MG63 (cell line): ENCODE measurements at regions not wholly inside any gene's neighbourhood (a gene's known extent, or its start where the extent isn't known, plus 50 kb on each side); places are given as distances from the start of the nearest gene placed in this dataset.
"Not testable (repeated sequence)": the region's sequence is repeated elsewhere in the genome, so short reads cannot be mapped to it uniquely, and the experiment has no call there.

Experiments
- DNase-seq: peaks from one replicate; pipeline ENCODE4 v3.0.0-alpha.2; 2020
- H3K27me3 ChIP-seq: fragments of 250-450 bp; sonication (Bioruptor Pico); 2 replicates; pipeline ENCODE4 v1.5.1; 2020; ENCODE audit warnings: mild to moderate bottlenecking, moderate library complexity
- H3K36me3 ChIP-seq: fragments of 250-450 bp; sonication (Bioruptor Pico); 2 replicates; pipeline ENCODE4 v1.5.1; 2020; ENCODE audit warnings: mild to moderate bottlenecking, moderate library complexity
- H3K4me3 ChIP-seq: fragments of 250-450 bp; sonication (Bioruptor Pico); 2 replicates; pipeline ENCODE4 v1.5.1; 2020; ENCODE audit warnings: mild to moderate bottlenecking, moderate library complexity
- H3K9me3 ChIP-seq: fragments of 250-450 bp; sonication (Bioruptor Pico); 2 replicates; pipeline ENCODE4 v1.5.1; 2020; ENCODE audit warnings: mild to moderate bottlenecking, moderate library complexity

DNA sequence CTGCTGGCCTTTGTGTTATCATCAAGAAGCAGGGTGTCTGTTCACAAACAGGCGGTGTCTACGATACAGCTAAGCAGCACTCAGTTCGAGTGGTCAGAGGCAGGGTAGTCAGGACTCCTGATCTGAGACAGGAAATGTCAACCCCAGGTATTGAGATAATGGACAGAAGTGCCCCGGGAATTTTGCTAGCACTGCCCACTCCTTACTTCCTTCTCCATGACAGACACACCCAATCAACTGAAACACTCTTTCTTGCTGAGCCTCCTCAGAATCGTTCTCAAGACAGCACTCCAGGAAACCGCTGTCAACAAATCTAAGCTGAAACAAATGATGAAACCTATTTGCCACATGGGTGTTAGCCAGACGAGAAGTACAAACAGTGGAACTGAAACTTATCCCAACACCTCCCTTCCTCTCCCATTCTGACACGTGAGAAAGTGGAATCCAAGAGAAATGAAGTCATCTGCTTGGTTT lies 109.3 kb downstream of the GTF2IRD2B start:
- H3K9me3 ChIP-seq, DNase-seq, H3K36me3 ChIP-seq, H3K4me3 ChIP-seq, H3K27me3 ChIP-seq: not testable (repeated sequence)

DNA sequence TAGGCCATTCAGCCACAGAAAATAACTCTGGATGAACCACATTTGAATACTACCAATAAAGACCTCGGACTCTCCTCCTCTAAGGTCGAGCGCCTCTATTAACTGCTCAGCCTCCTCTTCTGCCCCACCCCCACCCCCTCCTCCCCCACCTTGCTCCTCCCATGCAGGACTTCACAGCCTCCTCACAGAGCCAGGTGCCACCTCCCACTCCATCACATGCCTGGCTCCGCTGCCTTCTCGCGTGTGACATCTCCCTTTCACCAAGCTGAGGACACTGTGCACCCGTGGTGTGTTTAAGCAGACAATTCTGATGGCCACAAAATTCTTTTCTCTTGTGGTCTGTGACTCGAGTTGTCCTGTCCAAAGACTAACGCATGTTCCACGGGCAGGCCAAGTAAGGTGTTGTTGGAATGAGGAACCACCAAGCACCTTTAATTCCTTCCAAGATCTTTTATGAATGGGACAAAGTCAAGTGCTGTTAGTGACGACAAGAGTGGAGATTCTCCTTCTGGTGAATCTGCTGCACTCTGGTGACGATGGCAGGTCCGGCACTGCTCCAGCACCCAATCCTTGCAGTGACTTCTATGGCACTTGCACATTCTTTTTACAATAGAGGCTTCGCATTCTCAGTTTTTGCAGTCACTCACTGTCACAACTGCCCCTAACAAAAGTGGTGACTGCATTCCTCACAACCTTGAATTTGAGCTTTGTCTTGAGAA lies 113.1 kb downstream of the GTF2IRD2B start:
- H3K9me3 ChIP-seq, H3K4me3 ChIP-seq, H3K27me3 ChIP-seq, H3K36me3 ChIP-seq, DNase-seq: not testable (repeated sequence)

DNA sequence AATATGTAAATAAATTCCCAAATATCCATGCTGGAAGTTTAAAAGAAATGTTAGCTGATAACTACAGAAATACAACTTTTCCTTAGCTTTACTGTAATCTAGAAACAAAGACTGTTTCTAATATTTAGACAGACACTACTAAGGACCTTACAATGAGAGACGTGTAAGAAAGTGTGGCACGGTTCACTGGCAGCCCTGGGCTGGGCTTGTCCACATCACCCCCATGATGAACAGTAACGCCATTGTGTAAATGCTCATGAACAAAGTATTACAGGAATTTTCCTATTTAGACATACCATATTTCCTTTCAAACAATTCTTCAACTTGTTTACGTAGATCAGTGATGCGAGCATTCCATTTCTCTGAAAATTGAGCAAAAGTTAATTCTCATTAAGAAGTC lies 123.1 kb downstream of the GTF2IRD2B start:
- H3K9me3 ChIP-seq, H3K4me3 ChIP-seq, H3K27me3 ChIP-seq, H3K36me3 ChIP-seq, DNase-seq: not testable (repeated sequence)

DNA sequence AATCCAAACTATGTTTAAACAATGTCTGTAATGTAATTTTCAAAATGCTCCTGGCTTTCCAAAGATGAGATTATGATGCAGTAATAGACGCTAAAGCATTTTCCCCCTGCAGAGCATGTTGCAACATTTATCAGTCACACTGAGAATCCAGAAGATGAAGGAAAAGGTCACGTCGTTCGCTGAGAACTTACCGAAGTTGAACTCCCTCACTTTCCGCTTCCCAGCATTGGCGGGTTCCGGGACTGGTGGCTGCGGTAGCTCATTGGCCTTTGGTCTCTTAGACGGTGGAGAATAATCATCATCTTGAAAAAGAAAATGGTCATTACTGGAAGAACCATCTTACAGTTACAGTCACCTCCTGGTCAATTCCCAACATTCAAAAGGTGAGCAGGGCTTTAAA lies 124.6 kb downstream of the GTF2IRD2B start:
- H3K4me3 ChIP-seq, H3K9me3 ChIP-seq, DNase-seq, H3K36me3 ChIP-seq, H3K27me3 ChIP-seq: not testable (repeated sequence)

DNA sequence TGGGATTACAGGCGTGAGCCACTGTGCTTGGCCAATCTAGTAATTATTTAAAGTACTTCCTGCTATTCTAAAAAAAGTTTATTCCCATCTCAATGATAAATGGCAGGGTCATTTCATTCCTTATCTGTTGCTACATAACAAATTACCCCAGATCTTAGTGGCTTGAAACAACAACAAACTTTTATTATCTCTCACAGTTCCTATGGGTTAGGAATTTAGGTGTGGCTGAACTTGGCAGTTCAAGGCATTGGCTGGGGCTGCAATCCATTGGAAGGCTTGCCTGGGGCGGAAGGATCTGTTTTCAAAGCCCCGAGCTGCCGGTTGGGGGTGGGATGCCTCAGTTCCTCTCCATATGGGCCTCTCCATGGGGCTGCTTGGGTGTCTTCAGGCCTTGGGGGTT lies 133.7 kb downstream of the GTF2IRD2B start:
- not testable (repeated sequence) for H3K4me3 ChIP-seq, H3K36me3 ChIP-seq, DNase-seq, H3K27me3 ChIP-seq, H3K9me3 ChIP-seq

DNA sequence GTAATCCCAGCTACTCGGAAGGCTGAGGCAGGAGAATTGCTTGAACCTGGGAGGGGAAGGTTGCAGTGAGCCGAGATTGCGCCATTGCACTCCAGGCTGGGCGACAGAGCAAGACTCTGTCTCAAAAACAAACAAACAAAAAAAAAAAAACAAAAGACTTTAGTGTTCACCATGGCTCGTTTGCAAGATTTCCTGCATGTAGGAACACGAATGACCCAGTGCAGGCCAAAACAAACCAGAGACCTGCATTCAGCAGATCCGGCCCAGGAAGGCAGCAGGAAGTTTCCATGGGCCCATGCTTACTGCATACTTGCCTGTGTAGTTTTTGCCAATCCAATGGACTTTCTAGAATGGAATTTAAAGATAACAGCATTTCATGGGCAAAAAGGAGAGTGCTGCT lies 137.2 kb downstream of the GTF2IRD2B start:
- not testable (repeated sequence) for H3K27me3 ChIP-seq, H3K36me3 ChIP-seq, H3K9me3 ChIP-seq, H3K4me3 ChIP-seq, DNase-seq

DNA sequence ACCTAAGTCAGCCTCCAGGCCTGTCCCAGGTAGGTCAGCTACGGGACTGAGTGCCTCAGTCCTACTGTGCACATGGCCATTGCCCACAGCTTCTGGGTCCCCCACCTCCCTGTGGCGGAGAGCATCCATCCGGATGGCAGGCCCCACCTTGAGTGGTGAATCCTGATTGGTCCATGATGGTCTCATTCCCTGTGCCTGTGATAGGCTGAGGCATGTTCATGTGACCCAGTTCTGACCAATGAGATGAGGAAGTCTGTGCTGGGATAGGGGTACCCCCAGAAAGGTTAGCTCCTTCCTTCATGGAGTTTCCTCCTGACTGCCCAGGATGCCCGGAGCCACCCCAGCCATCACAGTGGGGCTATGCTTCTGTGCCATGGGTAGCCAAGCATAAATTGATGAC lies 138.2 kb downstream of the GTF2IRD2B start:
- DNase-seq, H3K36me3 ChIP-seq, H3K9me3 ChIP-seq, H3K4me3 ChIP-seq, H3K27me3 ChIP-seq: not testable (repeated sequence)

DNA sequence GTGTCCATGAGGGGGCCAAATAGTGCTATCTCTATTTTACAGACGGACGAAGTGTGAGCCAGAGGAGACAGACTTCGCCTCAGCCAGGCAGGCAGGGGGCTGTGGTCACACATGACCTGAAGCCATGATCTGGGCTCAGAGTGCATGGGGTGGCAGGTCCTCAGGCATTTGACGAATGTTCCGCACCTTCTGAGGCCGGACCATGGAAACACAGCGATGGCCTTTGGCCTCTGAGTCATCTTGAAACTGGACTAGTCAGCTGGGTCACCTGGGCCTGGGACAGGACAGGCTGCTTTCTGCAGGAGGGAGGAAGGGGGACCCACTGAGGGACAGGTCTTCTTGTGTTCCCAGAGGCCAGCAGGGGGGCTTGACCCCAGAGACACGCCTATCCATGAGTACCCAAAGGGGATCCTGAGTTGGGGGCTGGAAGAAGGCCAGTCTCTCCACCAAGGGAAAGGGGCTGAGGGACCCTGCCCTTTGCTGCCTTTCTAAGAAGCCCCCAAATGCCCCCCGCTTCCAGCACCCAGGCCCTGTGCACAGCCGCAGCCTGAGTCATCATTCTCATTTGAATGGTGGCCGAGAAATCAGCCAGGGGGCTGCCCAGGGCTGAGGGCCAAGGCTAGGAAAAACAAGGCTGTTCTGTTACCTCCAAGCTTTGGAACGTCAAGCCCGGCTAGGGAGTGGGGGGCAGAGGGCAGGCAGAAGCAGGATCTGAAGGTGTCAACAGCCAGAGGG lies 142.9 kb downstream of the GTF2IRD2B start:
- DNase-seq, H3K36me3 ChIP-seq, H3K27me3 ChIP-seq, H3K4me3 ChIP-seq, H3K9me3 ChIP-seq: not testable (repeated sequence)

DNA sequence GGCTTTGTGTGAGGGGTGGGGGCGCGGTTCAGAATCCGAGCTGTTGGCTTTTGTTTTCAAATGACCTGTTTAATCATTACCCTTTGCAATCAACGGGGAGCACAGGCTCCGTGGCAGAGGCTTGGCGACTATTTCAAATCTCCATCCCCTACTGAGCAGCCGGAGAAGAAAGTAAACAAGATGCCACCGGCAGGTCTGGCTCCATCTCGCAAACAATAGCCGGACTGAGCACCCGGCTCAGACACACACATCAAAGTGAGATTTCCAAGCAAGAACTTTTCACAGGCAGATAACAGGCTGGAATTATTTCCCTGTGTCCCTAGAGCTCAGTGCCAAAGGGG lies 143.4 kb downstream of the GTF2IRD2B start:
- not testable (repeated sequence) for H3K27me3 ChIP-seq, H3K4me3 ChIP-seq, H3K36me3 ChIP-seq, DNase-seq, H3K9me3 ChIP-seq

DNA sequence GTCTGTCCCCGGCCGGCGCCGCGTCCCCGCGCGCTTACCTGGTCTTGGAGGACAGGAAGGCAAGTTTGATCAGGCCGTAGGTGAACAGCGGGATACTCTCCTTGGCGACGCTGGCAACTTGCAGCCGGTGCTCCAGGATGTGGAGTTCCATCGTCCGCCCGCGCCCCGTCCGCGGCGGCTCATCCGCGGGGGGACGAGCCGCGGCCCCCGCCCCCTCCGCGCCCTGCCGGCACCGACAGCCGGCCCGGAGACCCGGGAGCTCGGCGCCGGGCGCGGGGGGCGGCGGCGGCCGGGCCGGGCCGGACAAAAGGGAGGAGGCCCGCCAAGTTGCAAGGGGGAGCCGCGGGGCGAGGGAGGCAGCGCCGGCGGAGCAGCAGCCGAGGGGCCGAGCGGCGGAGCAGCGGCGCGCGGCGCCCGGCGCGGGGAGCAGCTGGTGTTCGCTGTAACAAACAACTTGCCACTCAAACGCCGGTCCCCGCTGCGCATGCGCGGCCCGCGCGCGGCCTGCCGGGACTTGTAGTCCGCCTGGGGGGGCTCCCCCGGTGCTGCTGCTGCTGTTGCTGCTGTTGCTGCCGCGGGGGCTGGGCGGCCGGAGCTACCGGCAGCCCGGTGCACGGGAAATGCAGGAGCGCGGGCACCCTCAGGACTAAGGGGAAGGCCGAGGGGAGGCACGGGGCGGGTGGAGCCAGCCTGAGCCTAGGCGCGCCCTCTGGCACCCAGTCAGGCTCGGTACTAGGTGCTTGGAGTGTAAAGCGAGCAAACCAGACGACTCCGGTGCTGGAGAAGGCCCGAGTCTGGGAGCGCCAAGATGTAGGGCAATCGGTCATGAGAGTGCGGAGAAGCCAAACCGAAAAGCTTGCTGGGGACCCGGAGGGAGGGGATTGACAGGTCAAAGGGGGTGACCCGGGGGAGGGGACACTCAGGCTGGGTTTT lies 145.1 kb downstream of the GTF2IRD2B start:
- H3K27me3 ChIP-seq, H3K36me3 ChIP-seq, H3K9me3 ChIP-seq: not testable (repeated sequence)
- DNase-seq, result peak; percentile 62
- peak overlapping the region; percentile 39 for H3K4me3 ChIP-seq

DNA sequence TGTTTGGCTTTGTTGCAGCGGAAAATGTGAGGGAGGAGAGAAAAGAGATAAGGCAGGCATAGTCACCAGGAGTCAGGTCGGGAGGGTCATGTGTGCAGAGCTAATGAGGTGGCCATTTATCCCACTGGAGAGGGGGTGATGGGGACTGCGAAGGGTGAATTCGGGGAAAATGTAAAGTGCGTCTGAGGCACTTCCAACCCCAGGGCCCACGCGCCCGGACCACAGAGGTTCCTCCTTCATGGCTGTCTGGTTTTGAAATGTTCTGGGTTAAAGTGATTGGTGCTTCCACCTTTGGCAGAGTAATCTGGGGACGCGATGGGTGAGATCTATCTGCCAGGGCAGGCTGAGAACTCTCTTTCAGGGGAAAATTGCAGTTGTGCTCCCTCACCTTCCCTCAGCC lies 145.9 kb downstream of the GTF2IRD2B start:
- not testable (repeated sequence) for H3K9me3 ChIP-seq

DNA sequence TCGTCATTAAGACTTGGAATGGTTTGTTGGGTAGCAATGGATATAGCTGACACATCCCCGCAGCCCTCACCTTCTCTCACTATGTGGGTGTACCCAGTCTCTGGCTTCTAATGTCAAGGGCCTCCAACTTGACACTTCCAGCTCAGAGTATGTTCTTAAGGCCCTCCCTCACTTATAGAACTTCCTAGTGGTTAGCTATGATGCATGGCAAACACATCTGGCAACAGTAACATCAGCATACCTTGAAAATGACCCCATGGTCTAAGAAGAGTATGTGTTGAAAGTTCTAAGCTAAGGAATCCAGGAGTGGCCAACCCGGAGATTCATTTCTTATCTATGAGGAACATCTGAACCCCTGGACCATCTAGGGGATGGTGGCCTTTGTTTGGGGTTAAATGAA lies 151.2 kb downstream of the GTF2IRD2B start:
- H3K36me3 ChIP-seq, H3K4me3 ChIP-seq, H3K27me3 ChIP-seq, DNase-seq, H3K9me3 ChIP-seq: not testable (repeated sequence)

More for the DNA sequence above, 145.9 kb downstream of the GTF2IRD2B start:
- H3K27me3 ChIP-seq, DNase-seq, H3K36me3 ChIP-seq, H3K4me3 ChIP-seq: not testable (repeated sequence)

DNA sequence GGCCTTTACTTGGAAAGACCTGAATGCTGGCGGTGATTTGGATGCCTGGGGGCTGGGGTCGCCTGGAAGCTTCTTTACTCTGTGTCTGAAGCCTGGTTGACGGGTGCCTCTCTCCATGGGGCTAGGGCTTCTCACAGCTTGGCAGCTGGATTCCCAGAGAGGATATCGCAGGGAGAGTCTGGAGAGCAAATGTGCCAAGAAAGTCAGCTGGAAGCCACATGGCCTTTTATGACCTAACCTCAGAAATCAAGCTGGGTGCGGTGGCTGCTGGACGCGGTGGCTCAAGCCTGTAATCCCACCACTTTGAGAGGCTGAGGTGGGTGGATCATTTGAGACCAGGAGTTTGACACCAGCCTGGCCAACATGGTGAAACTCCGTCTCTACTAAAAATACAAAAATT lies 147.2 kb upstream of the TRIM73 start:
- not testable (repeated sequence) for DNase-seq, H3K27me3 ChIP-seq, H3K36me3 ChIP-seq, H3K4me3 ChIP-seq, H3K9me3 ChIP-seq

DNA sequence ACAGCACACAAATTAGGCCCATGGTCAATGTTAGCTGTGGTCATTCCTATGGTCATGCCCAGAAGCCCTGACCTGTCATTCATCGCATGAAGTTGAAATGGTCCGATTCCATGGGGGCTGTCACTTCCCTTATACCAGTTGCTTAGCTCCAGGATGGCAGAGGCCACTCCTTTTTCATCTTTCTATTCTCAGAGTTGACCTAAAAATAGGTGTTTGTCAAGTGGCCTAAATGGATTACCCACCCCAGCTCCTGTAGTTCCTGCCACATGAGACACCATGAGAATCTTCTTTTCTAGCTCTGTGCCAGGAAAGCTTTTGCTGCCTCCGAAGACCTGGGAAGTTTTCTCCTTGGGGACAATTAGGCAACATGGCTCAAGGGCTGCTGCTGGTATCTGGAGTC lies 141.2 kb upstream of the TRIM73 start:
- not testable (repeated sequence) for H3K4me3 ChIP-seq, H3K36me3 ChIP-seq, H3K9me3 ChIP-seq, H3K27me3 ChIP-seq, DNase-seq

DNA sequence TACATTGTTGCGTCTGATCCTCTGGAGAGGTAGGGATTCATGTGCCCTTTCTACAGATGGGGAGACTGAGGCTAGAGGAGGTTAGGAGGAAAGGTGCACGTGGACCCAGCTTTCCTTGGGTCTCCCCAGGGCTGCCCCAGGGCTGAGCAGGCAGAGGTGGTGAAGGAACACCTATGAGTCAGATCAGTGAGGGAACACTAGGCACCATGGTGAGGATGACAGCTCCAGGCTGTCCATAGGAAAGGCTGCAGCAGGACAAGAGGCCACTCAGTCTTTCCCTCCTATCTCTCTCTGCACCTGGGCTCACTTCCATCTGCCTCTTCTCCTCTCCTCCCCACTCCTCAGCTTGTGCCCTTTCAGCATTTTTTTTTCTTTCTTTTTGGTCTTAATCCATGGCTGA lies 138.0 kb upstream of the TRIM73 start:
- H3K4me3 ChIP-seq, H3K36me3 ChIP-seq, H3K9me3 ChIP-seq, DNase-seq, H3K27me3 ChIP-seq: not testable (repeated sequence)

DNA sequence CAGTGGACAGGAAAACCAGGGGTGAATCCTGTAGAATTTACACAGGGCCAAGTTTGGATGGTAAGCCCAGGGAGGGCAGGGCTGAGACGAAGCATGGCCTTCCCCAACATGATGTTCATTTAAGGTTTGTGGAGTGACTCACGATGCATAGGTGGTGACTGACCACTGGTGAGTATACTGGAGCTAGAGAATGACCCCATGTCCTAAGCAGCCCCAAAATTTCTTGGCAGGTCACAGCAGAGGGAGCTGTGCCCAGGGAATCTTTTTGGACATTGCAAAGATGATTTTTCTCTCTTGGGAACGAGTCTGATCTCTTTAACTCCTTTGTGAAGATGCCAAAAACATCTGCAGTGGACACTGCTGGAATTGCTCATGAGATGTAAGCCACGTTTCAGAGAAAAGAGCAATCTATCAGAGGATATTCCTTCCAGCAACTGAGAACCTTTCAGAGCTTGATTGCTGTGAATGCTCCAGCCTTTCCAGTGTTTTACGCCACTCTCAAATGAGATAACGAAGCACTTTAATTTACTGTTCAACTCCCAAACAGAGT lies 135.9 kb upstream of the TRIM73 start:
- not testable (repeated sequence) for DNase-seq, H3K9me3 ChIP-seq, H3K36me3 ChIP-seq

DNA sequence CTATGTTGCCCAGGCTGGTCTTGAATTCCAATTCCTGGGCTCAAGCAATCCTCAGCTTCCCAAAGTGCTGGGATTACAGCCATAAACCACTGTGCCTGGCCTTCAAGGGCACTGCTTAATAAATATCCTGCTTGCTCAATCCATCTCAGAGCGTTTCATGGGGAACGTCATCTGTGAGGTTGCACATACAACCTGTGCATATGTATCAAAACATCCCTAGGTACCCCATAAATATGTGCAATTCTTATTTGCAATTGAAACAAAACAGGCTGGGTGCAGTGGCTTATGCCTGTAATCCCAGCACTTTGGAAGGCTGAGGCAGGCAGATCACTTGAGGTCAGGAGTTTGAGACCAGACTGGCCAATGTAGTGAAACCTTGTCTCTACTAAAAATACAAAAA lies 133.8 kb upstream of the TRIM73 start:
- H3K9me3 ChIP-seq, H3K36me3 ChIP-seq, H3K27me3 ChIP-seq, DNase-seq, H3K4me3 ChIP-seq: not testable (repeated sequence)

More for the DNA sequence above, 135.9 kb upstream of the TRIM73 start:
- not testable (repeated sequence) for H3K27me3 ChIP-seq, H3K4me3 ChIP-seq
